ENCODE measurements at regions not wholly inside any gene's neighbourhood (a gene's known extent, or its start where the extent isn't known, plus 50 kb on each side); places are given as distances from the start of the nearest gene placed in this dataset.

DNA sequence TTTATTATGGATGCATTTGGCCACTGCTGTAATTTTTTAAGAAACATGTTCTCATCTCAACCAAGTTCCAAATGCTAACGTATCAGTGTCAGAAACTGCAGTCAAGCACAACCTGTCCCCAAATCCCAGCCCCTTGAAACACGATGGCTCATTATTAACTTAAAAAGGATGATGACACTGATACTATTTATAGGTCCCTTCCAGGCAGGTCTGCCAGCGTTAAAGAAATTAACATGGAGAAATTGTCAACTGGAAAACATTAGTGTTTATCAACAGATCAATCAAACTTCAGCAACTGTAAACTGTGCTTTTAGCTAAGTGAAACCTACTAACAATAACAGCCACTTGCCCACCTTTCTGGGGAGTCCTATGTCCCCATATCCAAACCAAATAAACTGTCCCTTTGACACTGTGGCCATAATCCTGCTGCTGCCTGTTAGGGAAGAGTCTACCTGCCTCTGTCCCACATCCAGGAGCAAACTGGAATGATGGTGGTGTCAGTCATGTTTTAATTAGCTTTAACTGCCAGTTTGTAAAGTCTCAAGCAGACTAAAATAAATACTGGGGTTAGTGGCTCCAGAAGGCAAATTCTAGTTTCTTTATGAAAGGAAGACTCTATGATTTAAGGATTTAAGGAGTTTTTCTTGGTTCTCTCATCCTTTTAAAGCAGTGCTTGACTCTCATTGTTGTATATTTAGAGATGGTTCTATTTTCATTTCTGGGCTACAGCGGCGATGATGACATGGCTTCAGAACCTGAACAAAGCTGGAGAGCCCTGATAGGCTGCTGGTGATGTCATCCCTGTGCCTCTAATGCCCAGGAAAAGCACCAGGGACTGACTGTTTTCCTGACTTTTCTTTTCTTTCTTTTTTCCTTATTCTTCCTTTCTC is 583.6 kb upstream of the PIK3C3 start:
- Histone ChIP-seq H3K9me3 (replicated peaks; ENCODE audit: control insufficient read depth, insufficient read depth, low read length) (no peaks in the 10 kb centered on the region), H3K9me1 (replicated peaks; ENCODE audit: control insufficient read depth, extremely low read depth, insufficient read depth, low read length) (no peaks in the 10 kb centered on the region), H2AFZ (ENCODE audit: low read depth, low read length) (no peak overlapping the region), H3K9ac (replicated peaks; ENCODE audit: extremely low read depth, insufficient read depth, low read length) (no peak overlapping the region), H3K4me2 (ENCODE audit: insufficient read depth, low read length) (no peak overlapping the region), H3K4me1 (ENCODE audit: control insufficient read depth, extremely low read depth, insufficient read depth, low read length) (no peaks in the 10 kb centered on the region), H4K20me1 (replicated peaks; ENCODE audit: control insufficient read depth, extremely low read depth, insufficient read depth, low read length) (no peaks in the 10 kb centered on the region), H3K36me3 (ENCODE audit: control insufficient read depth in 2 of 2, extremely low read depth in 1 of 2, insufficient read depth in 2 of 2, low read length in 2 of 2) (no peaks in the 10 kb centered on the region), H3K27me3 (ENCODE audit: control insufficient read depth in 2 of 2, insufficient read depth in 2 of 2, low read length in 2 of 2) (no peaks in the 10 kb centered on the region), H3K4me3 (replicated peaks in 1 of 3; ENCODE audit: insufficient read depth in 1 of 3, low read depth in 1 of 3, low read length in 3 of 3) (no peak overlapping the region), H3K79me2 (ENCODE audit: control insufficient read depth, insufficient read depth, low read length) (no peaks in the 10 kb centered on the region), H3K27ac (ENCODE audit: insufficient read depth, low read depth, low read length) (no peak overlapping the region)
- DNase-seq (ENCODE audit: low read depth, low spot score) (no peak), FAIRE-seq (no peak)
- dilution Hi-C loops (cut with MboI; ENCODE audit: extremely low pct_ligation_motif_present, low sequenced_read_pairs) = no loop called here
- ChIA-PET POLR2A (no interaction called here), CTCF (no interaction called here)
- intact Hi-C loops (cut with micrococcal nuclease) = no loop called here
- TF ChIP-seq MYC (IDR thresholded peaks at IDR 0.05; ENCODE audit: low read depth, low read length) = no peak
- no peak for TF ChIP-seq FOS (IDR thresholded peaks at IDR 0.05; ENCODE audit: borderline replicate concordance, insufficient read depth, low read length)
- TF ChIP-seq GATA2 (IDR thresholded peaks at IDR 0.05; ENCODE audit: insufficient read depth, insufficient read length, low read depth, low read length) = no peak
- no peak for TF ChIP-seq POLR2AphosphoS5 (IDR thresholded peaks at IDR 0.05; ENCODE audit: insufficient read depth, low read depth, low read length)
- TF ChIP-seq, protein P1, sequence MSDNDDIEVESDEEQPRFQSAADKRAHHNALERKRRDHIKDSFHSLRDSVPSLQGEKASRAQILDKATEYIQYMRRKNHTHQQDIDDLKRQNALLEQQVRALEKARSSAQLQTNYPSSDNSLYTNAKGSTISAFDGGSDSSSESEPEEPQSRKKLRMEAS (IDR thresholded peaks at IDR 0.05; ENCODE audit: insufficient read depth, insufficient read length) = no peak
- no peak for TF ChIP-seq POLR2A (IDR thresholded peaks at IDR 0.05; ENCODE audit: low read depth, low read length)
- TF ChIP-seq JUN (IDR thresholded peaks at IDR 0.05; ENCODE audit: borderline replicate concordance, insufficient read depth, insufficient read length, low read depth) = no peak
- no peak for TF ChIP-seq EZH2 (IDR thresholded peaks at IDR 0.05; ENCODE audit: borderline replicate concordance, low read depth, low read length, severe bottlenecking)
- TF ChIP-seq, protein P2, sequence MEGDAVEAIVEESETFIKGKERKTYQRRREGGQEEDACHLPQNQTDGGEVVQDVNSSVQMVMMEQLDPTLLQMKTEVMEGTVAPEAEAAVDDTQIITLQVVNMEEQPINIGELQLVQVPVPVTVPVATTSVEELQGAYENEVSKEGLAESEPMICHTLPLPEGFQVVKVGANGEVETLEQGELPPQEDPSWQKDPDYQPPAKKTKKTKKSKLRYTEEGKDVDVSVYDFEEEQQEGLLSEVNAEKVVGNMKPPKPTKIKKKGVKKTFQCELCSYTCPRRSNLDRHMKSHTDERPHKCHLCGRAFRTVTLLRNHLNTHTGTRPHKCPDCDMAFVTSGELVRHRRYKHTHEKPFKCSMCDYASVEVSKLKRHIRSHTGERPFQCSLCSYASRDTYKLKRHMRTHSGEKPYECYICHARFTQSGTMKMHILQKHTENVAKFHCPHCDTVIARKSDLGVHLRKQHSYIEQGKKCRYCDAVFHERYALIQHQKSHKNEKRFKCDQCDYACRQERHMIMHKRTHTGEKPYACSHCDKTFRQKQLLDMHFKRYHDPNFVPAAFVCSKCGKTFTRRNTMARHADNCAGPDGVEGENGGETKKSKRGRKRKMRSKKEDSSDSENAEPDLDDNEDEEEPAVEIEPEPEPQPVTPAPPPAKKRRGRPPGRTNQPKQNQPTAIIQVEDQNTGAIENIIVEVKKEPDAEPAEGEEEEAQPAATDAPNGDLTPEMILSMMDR (IDR thresholded peaks at IDR 0.05; ENCODE audit: extremely low read depth in 1 of 2, insufficient read depth in 1 of 2, low read depth in 1 of 2, low read length in 2 of 2) = no peak
- no TSS peak for BruUV-seq (replicated peaks)

Measured in endothelial cell of umbilical vein (primary cell).